Astrocyte (in vitro differentiated cells and primary cell): ENCODE measurements at regions not wholly inside any gene's neighbourhood (a gene's known extent, or its start where the extent isn't known, plus 50 kb on each side); places are given as distances from the start of the nearest gene placed in this dataset.

Experiments
- DNase-seq: peaks from one replicate; pipeline ENCODE4 v3.0.0-alpha.2; 2010; ENCODE audit warnings: low read depth
- FAIRE-seq: peaks from 2 replicates; lab custom pipeline; 2011; peaks lifted over from hg19 to GRCh38; lab: Jason Lieb, UNC
- H2AFZ ChIP-seq: 2 replicates; pipeline ENCODE4 v1.6.0; 2012; ENCODE audit warnings: low read depth, low read length, inconsistent platforms
- H3K27ac ChIP-seq: 2 replicates; pipeline ENCODE4 v1.5.1; 2011; ENCODE audit warnings: low read depth, low read length, inconsistent platforms
- H3K27me3 ChIP-seq: 2 replicates; pipeline ENCODE4 v1.6.0; 2011; ENCODE audit warnings: low read length, inconsistent platforms; ENCODE audit not compliant: insufficient read depth
- H3K36me3 ChIP-seq: 2 replicates; pipeline ENCODE4 v1.5.1; 2011; ENCODE audit warnings: low read length, inconsistent platforms; ENCODE audit not compliant: insufficient read depth
- H3K4me1 ChIP-seq: 2 replicates; pipeline ENCODE4 v1.5.1; 2011; ENCODE audit warnings: low read length, inconsistent platforms; ENCODE audit not compliant: insufficient read depth
- H3K4me2 ChIP-seq: 2 replicates; pipeline ENCODE4 v1.6.0; 2012; ENCODE audit warnings: low read length, inconsistent platforms
- H3K4me3 ChIP-seq: 2 replicates; pipeline ENCODE4 v1.5.1; 2011; ENCODE audit warnings: low read depth, mild to moderate bottlenecking, low read length, inconsistent platforms; ENCODE audit not compliant: insufficient read depth
- H3K79me2 ChIP-seq: 2 replicates; pipeline ENCODE4 v1.6.0; 2012; ENCODE audit warnings: mild to moderate bottlenecking, low read length, inconsistent platforms; ENCODE audit not compliant: insufficient read depth
- H3K9ac ChIP-seq: 2 replicates; pipeline ENCODE4 v1.6.0; 2012; ENCODE audit warnings: mild to moderate bottlenecking, low read length, inconsistent platforms
- H3K9me3 ChIP-seq: 2 replicates; pipeline ENCODE4 v1.5.1; 2012; ENCODE audit warnings: low read depth, mild to moderate bottlenecking, low read length, inconsistent platforms; ENCODE audit not compliant: insufficient read depth
- H4K20me1 ChIP-seq: 2 replicates; pipeline ENCODE4 v1.6.0; 2012; ENCODE audit warnings: low read length, inconsistent platforms; ENCODE audit not compliant: insufficient read depth
- H3K27ac Mint-ChIP-seq: one replicate; pipeline ENCODE4 v1.8.0; 2021; ENCODE audit warnings: mild to moderate bottlenecking, mixed read lengths; ENCODE audit not compliant: unreplicated experiment
- H3K27me3 Mint-ChIP-seq: one replicate; pipeline ENCODE4 v1.8.0; 2021; ENCODE audit warnings: low read depth, mixed read lengths; ENCODE audit not compliant: unreplicated experiment
- H3K36me3 Mint-ChIP-seq: one replicate; pipeline ENCODE4 v1.8.0; 2021; ENCODE audit warnings: low read depth, mixed read lengths; ENCODE audit not compliant: unreplicated experiment
- H3K4me1 Mint-ChIP-seq: one replicate; pipeline ENCODE4 v1.8.0; 2021; ENCODE audit warnings: low read depth, mixed read lengths; ENCODE audit not compliant: unreplicated experiment
- H3K4me3 Mint-ChIP-seq: one replicate; pipeline ENCODE4 v1.8.0; 2021; ENCODE audit warnings: mild to moderate bottlenecking, moderate library complexity, mixed read lengths; ENCODE audit not compliant: unreplicated experiment
- H3K9me3 Mint-ChIP-seq: one replicate; pipeline ENCODE4 v1.8.0; 2021; ENCODE audit warnings: mild to moderate bottlenecking, mixed read lengths; ENCODE audit not compliant: unreplicated experiment
- CTCF ChIP-seq: IDR thresholded peaks from 2 replicates; pipeline ENCODE4 v1.5.1; 2011; ENCODE audit warnings: low read depth, mild to moderate bottlenecking, inconsistent platforms, low read length, moderate library complexity; ENCODE audit not compliant: insufficient read depth
- EZH2 ChIP-seq: IDR thresholded peaks from 2 replicates; pipeline ENCODE4 v1.6.1; 2012; ENCODE audit warnings: mild to moderate bottlenecking, low read length, inconsistent platforms; ENCODE audit not compliant: insufficient read depth

GRCh38 chr4:108325561-108325960 is 156.8 kb upstream of the LEF1 start:
- Mint-ChIP-seq H3K36me3 (no peaks in the 10 kb centered on the region), H3K27me3 (peaks cover 7% of the 10 kb centered on the region), H3K4me3 (no peak overlapping the region), H3K4me1 (peaks cover 7% of the 10 kb centered on the region), H3K9me3 (no peaks in the 10 kb centered on the region), H3K27ac (no peak overlapping the region)
- H3K27me3 ChIP-seq, result peaks cover 5% of the 10 kb centered on the region
- no peak overlapping the region for H3K4me3 ChIP-seq
- H2AFZ ChIP-seq, result no peak overlapping the region
- H3K4me2 ChIP-seq, result no peak overlapping the region
- FAIRE-seq (no peak), DNase-seq (no peak)
- peaks cover 3% of the 10 kb centered on the region for H3K9me3 ChIP-seq
- no peaks in the 10 kb centered on the region for H3K79me2 ChIP-seq
- no peaks in the 10 kb centered on the region for H4K20me1 ChIP-seq
- no peaks in the 10 kb centered on the region for H3K4me1 ChIP-seq
- no peaks in the 10 kb centered on the region for H3K36me3 ChIP-seq
- no peak overlapping the region for H3K27ac ChIP-seq
- H3K9ac ChIP-seq, result no peak overlapping the region
- no peak for TF ChIP-seq EZH2
- no peak for TF ChIP-seq CTCF

GRCh38 chr4:108324450-108324849 is 155.7 kb upstream of the LEF1 start:
- no peaks in the 10 kb centered on the region for H3K36me3 Mint-ChIP-seq
- no peak for FAIRE-seq

More at GRCh38 chr4:108324450-108324849, 155.7 kb upstream of the LEF1 start:
- Histone ChIP-seq H3K4me3 (no peak overlapping the region), H3K79me2 (no peaks in the 10 kb centered on the region), H4K20me1 (no peaks in the 10 kb centered on the region), H3K36me3 (no peaks in the 10 kb centered on the region), H3K4me2 (no peak overlapping the region), H3K4me1 (no peaks in the 10 kb centered on the region), H3K9me3 (peaks cover 3% of the 10 kb centered on the region), H3K9ac (no peak overlapping the region), H3K27ac (no peak overlapping the region), H3K27me3 (peaks cover 5% of the 10 kb centered on the region), H2AFZ (no peak overlapping the region)
- H3K27ac Mint-ChIP-seq, result no peak overlapping the region
- no peak for DNase-seq
- TF ChIP-seq EZH2, result no peak
- no peak for TF ChIP-seq CTCF
- H3K4me3 Mint-ChIP-seq, result no peak overlapping the region
- H3K9me3 Mint-ChIP-seq, result no peaks in the 10 kb centered on the region
- H3K4me1 Mint-ChIP-seq, result peaks cover 7% of the 10 kb centered on the region
- peaks cover 9% of the 10 kb centered on the region for H3K27me3 Mint-ChIP-seq
